ENCODE measurements at regions not wholly inside any gene's neighbourhood (a gene's known extent, or its start where the extent isn't known, plus 50 kb on each side); places are given as distances from the start of the nearest gene placed in this dataset.

- no peak for TF ChIP-seq EZH2 (IDR thresholded peaks at IDR 0.05; ENCODE audit: borderline replicate concordance, low read depth, low read length, poor library complexity, severe bottlenecking)
- no peak for TF ChIP-seq CTCF (conservative IDR thresholded peaks at IDR 0.05; ENCODE audit: low read depth, low read length)
Measured at GRCh38 chr3:2024713-2025112, 74.0 kb upstream of the CNTN4 start.

Measured in A673 (cell line).